ENCODE measurements at regions not wholly inside any gene's neighbourhood (a gene's known extent, or its start where the extent isn't known, plus 50 kb on each side); places are given as distances from the start of the nearest gene placed in this dataset.
"Not testable (repeated sequence)": the region's sequence is repeated elsewhere in the genome, so short reads cannot be mapped to it uniquely, and the experiment has no call there.

DNA sequence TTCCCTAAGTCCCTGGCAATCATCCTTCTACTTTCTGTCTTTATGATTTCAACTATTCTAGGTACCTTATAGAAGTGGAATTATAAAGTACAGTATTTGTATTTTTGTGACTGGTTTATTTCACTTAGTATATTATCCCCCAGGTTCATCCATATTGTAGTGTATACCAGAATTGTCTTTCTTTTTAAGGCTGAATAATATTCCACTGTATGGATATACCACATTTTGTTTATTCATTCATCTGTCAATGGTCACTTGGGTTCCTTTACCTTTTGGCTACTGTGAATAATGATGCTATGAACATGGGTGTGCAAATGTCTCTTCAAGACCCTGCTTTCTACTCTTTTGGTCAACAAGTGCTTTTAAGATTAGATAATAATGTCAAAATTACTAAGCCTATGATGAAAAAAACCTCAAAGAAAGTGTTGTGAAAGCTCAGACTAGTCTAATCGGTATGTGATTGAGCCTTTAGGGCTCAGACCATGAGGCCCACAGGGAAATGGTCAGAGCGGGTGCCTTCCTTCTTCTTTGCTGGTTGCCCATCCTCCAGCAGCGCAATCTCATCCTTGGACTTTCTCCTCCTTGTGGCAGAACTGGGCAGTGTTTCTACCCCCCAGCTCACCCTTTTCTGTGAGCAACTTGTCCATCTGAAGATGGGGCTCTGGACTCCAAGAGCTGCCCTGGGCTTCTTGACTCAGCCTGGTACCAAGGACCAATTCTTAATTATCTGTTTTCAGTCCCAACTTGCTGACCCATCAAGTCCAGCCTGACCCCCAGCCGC lies 105.4 kb downstream of the TTC8 start:
- no peak for DNase-seq

DNA sequence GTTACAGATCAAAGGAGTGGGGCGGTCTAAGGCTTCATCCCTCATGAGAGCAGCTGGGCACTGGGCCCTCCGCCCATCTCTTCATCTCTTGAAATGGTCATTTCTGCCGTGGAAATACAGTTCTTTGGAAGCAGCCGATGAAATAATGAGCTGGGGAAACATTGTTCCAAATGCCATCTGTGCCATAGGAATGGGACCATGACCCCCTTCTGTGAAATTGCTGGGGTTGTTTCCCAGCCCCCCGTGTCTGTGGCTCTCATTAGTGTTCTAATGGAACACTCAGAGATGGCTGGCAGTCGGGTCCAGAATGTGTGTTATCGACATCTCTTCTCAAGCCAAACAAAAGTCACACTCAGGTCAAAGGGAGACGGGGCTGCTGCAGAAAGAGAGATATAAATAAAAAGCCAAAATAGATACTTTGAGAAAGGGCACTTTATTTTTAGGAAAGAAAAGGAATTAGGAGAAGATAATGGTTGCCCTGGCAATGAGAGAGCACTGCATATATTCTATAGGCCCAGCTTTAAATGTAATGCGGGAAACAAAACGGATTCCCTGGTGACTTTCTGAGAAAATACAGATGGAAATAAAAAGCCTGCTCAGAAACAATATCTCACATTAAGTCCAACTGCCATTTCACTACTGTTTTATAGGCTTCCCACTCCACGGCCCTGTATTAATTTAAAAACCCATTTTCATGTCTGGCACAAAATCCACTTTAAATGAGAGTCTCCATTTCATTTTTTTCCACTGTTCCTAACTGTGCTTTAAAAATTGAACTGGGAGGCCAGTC lies 107.1 kb downstream of the TTC8 start:
- no peak for DNase-seq

DNA sequence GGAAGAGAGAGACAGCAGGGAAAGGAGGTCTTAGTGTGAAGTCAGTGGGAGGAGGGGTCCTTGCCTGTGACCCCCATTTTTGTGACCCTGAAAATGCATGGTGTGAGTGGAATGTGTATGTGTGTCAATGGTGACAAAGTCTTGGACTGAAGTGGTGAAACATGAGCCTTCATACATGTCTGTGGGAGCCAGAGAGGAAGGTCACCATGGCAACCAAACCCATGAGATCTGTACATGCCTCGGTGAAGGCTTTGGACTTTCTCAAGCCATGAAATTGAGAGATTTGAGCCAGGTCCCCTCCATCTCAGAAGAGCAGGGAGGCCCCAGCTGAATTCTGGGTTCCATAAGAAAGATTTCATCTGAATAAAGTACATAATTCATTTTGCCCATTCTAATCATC lies 108.7 kb downstream of the TTC8 start:
- DNase-seq = no peak

DNA sequence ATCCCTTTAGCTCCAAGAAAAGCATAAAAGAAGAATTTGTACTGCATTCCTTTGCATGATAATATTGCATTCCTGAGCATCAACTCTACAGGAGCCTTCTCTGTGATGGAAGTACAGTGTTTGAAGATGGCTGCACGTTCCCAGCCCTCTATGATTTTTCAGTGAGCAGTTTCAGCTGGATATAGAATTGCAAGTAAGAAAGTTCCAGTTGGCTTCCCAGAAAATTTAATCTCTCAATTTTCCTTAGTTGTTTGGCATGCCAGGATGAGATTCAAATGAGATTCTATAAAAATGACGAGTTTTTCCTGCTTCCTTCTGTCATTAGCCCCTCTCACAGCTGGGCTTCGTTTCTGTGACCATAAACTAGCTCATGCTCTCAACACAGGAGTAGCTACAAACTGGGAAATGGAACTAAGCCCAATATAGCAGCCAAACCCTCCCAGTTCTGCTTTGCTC lies 109.9 kb downstream of the TTC8 start:
- no peak for DNase-seq

DNA sequence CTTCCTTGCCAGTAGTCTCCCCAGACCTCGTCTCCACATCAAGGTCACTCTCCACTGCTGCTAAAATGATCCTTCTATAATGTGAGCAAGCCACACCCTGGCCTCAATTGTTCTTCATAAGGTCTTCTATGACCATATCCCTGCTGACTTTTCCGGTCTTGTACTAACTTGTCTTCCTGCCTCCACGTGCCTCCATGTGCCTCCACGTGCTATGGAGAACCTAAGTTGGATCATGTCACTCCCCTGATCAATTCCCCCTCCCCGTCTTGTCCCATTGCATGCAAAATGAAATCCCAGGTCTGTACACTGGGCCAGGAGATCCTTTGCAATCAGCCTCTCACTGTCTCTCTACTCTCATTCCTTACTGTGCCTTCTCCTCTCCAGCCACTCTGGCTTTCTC lies 110.6 kb downstream of the TTC8 start:
- DNase-seq = no peak

DNA sequence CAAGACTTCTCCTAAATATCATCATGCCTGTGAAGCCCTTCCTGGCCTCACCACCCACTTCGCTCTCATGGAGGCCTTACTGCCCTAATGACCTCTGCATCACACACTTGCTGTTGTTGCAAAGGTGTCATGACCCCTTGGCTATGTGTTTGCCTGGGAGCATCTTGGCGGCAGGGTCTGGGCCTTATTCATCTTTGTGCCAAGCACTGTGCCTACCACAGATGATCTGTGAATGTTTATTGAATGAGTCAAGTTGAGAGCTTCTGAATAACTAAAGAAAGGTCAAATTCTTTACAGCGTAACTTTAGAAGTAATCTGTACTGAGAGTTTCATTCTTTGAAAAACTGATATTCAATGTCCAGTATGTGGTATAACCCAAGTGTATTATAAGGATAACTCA lies 113.3 kb downstream of the TTC8 start:
- DNase-seq = no peak

DNA sequence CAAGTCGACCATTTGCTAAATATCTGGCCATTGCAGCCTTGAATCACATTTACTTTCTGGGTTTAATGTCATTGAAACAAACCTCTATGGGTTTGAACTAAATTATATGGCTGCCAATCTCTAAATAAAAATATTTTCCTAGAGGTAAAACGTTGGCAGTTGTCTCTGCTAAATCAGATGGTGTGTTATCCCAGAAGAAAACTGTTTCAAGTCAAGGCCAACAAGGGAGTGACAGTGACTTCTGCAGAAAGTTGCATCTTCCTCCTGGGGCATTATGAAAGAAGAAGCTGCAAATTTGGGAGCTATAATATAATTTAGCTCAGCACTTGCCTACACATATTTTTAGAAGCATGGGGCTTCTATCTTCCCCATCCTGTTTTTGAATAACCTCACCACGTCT lies 116.2 kb downstream of the TTC8 start:
- DNase-seq = no peak

DNA sequence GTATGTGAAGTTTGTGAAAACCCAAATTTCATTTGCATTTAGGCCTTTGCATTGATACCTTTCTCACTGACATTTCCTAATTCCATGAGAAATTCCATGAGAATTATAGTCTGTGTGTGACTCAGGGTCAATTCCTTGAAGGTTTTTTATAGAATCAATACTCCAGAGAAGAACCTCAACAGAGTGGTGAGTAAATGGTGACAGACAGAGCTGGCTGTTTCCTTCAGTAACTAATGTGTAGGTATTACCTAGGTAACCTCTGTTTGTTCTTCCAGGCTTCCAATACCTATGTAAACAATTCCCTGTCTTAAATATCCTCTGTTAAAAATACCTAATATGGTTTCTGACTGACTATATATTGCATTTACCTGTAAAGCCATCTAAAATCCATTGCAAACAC lies 117.0 kb downstream of the TTC8 start:
- DNase-seq = no peak

DNA sequence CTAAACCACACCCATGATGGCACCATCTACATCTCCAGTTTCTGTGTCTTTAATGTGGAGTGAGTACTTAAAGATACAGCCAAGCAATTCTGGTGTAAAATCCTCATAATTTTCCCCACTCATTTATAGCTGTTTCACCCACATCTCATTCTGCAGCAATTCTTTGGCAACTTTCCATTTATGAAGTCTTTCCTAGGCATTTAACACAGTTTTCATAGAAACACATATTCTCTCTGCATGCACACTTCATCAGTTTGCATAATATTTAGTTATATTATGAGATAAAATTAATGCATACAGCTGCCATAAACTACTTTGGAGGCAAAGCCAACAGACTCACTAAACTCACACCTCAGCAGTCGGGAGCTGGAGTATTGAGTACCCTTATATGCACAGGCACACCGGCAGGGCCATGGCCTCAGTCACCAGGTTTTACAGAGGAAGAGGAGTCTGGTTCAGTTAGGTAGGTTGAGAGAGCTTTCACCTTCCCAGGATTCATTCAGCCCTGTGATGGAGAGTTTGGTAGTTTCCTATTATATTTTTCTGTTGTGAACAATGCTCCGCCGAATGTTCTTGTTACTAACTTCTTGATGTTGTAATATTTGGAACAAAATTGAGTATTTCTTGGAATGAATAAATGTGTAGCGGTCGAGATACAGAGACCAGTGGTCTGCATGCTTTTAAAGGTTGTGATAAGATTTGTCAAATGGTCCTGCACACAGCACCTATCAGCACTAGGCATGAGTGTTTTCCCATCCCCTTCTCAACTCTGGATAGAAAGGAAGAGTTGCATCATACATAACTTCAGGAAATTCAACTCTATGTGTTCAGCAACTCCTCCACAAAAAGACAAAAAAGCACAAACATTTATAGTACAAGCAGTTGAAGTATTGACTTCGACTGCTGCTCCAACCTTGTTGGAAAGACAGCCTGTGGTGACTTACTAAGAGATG lies 123.5 kb downstream of the TTC8 start:
- no peak for DNase-seq

DNA sequence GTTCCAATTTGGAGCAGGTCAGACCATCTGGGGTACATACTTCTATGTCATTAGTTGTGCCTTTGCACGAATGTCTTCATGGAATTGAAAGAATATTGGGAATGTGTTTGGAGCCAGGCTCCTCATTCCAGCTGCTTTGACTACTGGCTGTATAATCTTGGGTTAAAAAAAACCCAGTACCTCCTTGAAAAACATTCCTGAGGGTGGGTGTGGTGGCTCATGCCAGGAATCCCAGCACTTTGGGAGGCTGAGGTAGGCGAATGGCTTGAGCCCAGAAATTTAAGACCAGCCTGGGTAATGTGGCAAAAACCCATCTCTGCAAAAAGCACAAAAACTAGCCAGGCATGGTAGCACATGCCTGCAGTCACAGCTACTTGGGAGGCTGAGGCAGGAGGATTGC lies 125.6 kb downstream of the TTC8 start:
- no peak for DNase-seq

DNA sequence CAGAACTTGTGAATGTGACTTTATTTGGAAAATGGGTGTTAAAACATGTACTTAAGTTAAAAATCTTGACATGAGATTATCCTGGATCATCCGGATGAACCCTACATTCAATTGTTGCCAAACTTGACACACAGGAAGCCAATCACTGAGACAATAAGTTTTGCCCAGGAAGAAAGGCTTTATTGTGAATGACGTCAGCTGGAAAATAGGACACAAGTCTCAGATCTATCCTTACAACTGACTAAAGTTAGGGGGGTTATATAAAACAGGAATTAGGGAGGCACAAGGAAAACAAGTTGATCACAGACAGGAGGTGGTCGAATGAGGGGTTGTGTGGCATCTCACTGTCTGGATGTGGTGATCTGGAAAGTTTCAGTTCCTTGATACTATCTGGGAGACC lies 126.9 kb downstream of the TTC8 start:
- DNase-seq = no peak

DNA sequence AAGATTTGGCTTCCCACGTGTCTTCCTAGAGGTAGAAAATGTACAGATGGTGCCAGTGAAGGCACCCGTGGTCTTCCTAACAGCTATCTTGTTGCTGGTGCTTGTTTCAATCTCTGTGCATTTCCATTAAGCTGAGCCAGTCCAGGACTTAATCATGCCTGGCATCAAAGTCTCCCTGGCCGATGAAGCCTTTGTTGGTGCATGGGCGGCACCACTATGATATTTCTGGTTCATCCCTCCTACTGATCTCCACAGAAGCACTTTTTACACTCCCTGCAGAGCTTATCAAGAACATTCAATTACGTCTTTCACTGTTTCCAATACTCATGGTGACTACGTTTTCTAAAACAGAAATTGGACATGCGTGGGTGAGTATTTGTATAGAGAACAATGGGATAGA lies 128.4 kb downstream of the TTC8 start:
- no peak for DNase-seq

DNA sequence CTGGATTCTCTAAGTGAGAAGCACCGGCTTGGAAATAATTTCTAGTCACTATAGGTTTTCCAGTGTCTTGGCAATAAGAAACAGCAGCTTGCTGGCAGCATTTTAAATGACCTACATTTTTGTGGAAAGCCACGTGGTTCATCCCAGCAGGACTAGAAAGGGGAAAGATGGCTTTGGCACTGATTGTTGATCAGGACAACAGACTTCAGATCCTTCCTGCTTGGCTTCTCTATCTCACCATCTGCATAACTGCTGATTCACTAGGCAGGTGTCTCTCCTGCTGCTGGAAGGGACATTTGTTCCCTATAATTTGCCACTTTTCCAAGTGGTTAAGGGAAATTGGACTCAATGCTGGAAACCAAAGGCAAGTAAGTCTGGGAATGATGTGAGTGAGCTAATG lies 131.0 kb downstream of the TTC8 start:
- no peak for DNase-seq

DNA sequence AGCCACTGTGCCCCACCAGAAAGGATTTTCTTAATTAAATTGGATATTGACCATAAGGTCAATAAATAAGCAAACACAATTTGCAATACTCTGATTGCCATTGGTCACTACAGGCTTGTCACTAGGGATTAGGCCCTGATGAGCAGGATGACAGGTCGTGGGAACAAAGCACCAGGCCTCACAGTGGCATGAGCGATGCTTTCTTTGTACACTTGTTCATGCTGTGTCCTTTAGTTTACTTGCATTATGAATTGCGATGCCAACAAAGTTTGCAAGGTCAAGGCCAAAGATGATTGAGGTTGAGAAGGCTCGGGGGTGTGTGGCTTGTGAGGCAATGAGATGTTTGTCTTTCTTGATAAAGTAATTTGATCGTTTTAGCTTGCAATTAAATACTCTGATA lies 136.0 kb downstream of the TTC8 start:
- no peak for DNase-seq

DNA sequence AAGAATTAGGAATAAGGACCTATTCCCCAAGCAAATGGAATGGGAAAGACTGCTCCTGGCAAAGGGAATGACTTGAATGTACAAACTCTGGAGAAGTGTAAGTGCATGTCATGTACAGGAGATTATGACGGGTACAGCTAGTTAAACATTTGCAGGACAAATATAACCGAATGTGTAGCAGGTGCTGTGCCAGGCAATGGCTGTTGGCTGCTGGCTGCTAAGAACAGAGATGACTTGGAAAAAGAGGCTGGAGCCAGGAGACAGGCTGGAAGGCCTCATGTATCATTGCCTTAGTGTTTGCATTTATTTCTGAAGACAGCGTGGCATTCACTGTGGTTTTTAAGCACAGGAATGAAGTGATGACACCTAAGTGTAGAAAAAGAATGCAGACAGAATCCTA lies 136.8 kb downstream of the TTC8 start:
- no peak for DNase-seq

DNA sequence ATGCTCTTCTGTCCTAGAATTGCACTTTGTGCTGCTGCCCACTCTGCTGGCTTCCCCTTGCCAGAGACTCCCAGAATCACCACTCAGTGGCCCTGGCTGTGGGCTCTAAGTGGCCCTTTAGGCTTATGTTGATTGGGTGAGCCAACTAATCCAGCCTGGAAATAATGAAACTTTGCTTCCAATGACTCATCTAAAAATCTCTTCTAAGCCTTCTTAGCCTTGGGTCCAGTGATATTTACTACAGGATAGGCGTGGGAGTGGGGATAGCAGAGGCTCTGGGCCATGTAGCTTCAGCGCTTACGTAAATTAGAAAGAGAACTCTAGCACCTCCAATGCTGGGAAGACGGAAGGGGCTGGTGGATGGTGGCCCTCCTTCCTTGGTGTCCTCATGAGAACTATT lies 137.9 kb downstream of the TTC8 start:
- no peak for DNase-seq

DNA sequence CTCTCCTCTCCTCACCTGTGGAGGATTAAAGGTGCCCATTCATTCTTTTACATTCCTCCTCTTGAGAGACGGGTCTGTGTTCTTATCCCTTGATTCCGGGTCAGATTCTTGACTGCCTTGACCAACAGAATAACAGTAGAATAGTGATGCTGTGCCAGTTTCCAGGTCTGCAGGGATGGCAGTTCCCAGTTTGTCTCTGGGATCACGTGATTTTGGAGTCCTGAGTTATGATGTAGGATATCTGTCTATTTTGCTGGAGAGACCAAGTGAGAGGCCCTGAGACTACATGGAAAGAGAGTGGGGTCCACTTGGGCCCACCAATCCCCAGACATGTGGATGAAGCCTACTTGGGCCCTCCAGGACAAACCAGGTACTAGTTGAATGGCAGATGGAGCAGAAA lies 142.8 kb downstream of the TTC8 start:
- DNase-seq = no peak

DNA sequence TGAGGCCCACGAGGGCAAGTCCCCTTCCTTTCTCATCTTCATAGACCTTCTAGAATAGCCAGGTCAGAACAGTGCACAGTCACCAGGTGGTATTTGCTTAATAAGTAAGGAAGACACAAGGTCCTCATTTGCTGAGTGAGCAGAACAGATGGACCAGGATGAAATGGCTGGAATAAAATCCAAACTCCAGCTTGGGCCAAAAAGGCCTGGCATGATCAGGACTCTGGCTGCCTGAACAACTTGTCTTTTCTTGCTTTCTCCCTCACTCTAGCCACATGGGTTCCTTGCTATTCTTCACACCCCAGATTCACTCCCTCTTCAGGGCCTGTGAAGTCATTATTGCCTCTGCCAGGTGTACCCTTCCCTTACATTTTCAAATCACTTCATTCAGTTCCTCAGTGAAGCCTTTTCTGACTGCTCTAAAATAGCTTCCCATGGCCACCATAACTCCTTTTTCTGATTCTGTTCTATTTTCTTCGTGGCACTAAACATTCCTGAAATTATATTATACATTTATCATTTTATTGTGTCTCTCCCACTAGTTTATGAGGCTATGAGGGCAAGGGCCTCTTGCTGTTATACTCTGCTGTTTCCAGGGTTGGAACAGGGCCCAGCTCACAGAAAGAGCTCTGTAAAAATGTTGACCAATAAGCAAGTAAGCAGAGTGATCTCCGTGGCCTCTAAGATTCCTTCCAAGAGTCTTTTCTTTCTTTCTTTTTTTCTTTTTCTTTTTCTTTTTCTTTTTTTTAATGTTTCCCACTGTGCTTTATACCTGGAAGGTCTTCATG lies 150.8 kb downstream of the TTC8 start:
- no peak for DNase-seq

DNA sequence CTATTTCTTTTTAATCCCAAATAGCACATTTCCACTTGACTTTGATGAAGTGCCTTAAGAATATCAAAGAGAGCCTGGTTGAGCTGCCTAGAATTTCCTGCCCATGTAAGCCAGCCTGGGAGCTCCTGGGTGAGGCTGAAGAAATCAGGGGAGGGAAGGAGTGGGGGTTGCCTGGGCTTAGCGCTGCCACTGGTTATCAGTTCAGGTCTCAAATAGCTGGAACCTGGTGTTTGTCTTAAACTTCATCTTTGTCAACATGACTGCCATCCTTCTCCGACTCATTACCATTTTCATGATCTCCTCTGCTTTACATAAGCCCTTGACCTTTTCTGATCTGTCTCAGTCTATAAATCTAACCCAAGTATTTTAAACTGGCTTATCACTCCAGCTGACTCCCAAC lies 151.5 kb downstream of the TTC8 start:
- DNase-seq = no peak

DNA sequence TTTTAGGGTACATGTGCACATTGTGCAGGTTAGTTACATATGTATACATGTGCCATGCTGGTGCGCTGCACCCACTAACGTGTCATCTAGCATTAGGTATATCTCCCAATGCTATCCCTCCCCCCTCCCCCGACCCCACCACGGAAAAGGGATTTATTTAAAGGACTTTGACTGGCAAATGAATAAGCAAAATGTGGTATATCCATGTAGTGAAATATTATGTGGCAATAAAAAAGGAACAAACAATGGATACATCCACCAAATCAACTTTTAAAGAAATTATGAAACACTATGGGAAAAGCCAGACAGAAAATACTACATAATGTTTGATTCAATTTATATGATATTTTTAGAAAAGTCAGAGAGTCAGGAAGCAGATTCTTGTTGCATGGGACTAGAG lies 156.5 kb downstream of the TTC8 start:
- not testable (repeated sequence) for DNase-seq

DNA sequence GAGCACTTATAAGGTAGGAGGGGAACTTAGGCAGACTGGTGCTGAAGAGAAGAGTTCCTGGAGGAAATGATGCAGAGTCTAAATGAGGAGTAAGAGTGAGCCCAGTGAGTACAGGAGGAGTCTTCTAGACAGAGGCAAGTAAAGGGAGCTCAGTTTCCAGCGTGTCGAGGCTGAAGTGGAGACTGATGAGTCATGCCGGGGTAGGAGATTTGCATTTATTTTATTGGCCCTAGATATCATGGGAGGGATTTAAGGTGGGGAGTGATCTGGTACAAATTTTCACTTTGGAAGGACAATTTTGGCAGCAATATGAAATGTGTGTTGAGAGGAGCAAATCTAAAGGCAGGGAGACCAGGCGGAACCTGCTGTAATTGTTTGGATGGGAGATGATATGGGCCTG lies 157.5 kb downstream of the TTC8 start:
- no peak for DNase-seq

DNA sequence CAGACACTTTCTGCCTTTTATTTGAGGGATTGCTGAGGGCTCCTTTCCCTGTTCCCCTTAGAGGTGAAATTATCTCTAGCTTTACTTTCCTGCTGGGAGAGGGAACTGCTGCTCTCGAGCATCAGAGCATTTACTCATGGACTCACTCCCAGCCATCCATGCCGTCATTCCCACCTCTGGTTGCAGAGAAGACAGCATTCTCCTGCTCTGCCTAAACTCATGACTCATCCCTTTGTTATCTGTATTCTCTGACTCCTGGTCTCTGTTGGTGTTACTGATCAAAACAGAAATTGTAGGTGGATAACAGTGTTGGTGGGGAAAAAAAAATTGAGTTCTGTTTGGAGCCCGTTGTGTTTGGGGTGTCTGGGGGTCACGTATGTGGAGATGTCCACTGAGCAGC lies 159.3 kb downstream of the TTC8 start:
- DNase-seq = no peak

DNA sequence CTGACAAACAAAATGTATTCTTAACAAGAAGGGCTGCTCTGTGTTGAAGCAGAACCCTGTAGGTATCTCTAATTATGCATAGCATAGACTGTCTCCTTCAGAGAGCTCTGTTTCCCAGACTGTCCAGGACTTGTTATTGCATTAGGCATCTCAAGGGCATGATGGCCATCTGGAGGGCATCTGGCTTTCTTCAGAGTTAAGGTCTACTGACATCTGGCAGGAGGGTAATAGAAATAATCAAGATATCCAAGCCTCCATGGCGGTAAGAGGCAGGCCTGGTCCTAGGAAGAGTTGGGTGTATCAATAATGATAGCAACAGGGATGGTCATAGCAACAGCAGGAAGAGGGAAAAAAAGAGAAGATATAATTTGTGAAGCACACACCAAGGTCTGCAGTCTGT lies 161.2 kb downstream of the TTC8 start:
- DNase-seq = no peak

Data from activated CD4-positive, alpha-beta T cell treated with anti-CD3 and anti-CD28 coated beads, Interleukin-2, amount 50 U/mL, for 1 hour (primary cell).